Esophagus squamous epithelium (tissue), 5 donors: ENCODE measurements at regions not wholly inside any gene's neighbourhood (a gene's known extent, or its start where the extent isn't known, plus 50 kb on each side); places are given as distances from the start of the nearest gene placed in this dataset.

ENCODE experiments used
- DNase-seq: peaks from one replicate; lab custom pipeline; 2025; lab: John Stamatoyannopoulos, UW
- H3K27ac ChIP-seq, 4 donors: fragments of 200-600 bp; sonication (generic); one replicate each; pipeline ENCODE4 v1.5.1; 2016 to 2019; ENCODE audit warnings: mild to moderate bottlenecking in 1 of 4
- H3K27me3 ChIP-seq, 4 donors: fragments of 200-600 bp; sonication (generic); 1 replicate in 3 of 4; 2 replicates in 1 of 4; pipeline versions ENCODE4 v1.5.1 to v1.6.0; 2017 to 2021; ENCODE audit warnings: antibody characterized with exemption in 1 of 4
- H3K36me3 ChIP-seq, 3 donors: fragments of 200-600 bp; sonication (generic); one replicate each; pipeline ENCODE4 v1.5.1; 2016 to 2019
- H3K4me1 ChIP-seq, 3 donors: fragments of 200-600 bp; sonication (generic); one replicate each; pipeline ENCODE4 v1.5.1; 2017 to 2019
- H3K4me3 ChIP-seq, 4 donors: fragments of 200-600 bp; sonication (generic); 1 replicate in 3 of 4; 2 replicates in 1 of 4; pipeline ENCODE4 v1.5.1; 2016 to 2019; ENCODE audit warnings: mild to moderate bottlenecking in 2 of 4, moderate library complexity in 1 of 4
- H3K9me3 ChIP-seq, 3 donors: fragments of 200-600 bp; sonication (generic); one replicate each; pipeline ENCODE4 v1.5.1; 2016 to 2019
- POLR2A ChIP-seq, 4 donors: fragments of 450-650 bp; IDR thresholded peaks; one replicate each; pipeline ENCODE4 v1.6.1; 2017; ENCODE audit warnings: antibody characterized with exemption in 4 of 4, mild to moderate bottlenecking in 4 of 4, moderate library complexity in 3 of 4
- WGBS, 2 donors: methylation state at CpG; one replicate each; pipeline ENCODE4 v1.1.5; 2018; 5-methylcytosine and 5-hydroxymethylcytosine counted together
- intact Hi-C: fragments of 100-400 bp; cut with DNase I; formaldehyde crosslinking; loops from one replicate; pipeline ENCODE4 v1.15.0; 2022
- TF ChIP-seq, protein P1 (sequence below), 6 experiments: fragments of 450-650 bp in 4 of 6; fragments of 200-600 bp in 2 of 6; sonication (generic) in 2 of 6; IDR thresholded peaks; one replicate each; pipeline ENCODE4 v1.5.1; 2016 to 2019; ENCODE audit warnings: antibody characterized with exemption in 6 of 6, mild to moderate bottlenecking in 4 of 6, moderate library complexity in 4 of 6
- donor health status: DM: yes; HTN: yes; CAD: no.

DNA sequence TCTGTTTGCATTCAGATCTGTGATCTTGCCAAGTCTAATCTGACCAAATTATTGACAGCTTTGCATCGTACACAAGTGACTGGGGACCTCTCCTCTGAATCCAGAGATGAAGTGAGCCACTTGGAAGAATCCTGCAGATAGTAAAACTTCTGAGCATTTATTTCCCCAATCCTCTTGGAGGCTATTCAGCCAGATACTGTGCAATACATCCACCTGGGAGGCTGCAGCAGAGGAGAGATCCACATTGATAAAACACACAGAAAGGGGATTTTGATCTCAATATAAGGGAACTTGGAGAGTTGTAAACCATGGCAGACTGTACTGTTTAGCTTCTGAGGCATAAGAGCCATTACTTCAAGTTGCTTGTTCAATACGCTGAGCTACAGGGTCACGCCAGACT, 654.6 kb downstream of the MTRR start:
- no peaks in the 10 kb centered on the region for H3K36me3 ChIP-seq
- no peak for TF ChIP-seq POLR2A (IDR thresholded peaks at IDR 0.05)
- TF ChIP-seq, protein P1, sequence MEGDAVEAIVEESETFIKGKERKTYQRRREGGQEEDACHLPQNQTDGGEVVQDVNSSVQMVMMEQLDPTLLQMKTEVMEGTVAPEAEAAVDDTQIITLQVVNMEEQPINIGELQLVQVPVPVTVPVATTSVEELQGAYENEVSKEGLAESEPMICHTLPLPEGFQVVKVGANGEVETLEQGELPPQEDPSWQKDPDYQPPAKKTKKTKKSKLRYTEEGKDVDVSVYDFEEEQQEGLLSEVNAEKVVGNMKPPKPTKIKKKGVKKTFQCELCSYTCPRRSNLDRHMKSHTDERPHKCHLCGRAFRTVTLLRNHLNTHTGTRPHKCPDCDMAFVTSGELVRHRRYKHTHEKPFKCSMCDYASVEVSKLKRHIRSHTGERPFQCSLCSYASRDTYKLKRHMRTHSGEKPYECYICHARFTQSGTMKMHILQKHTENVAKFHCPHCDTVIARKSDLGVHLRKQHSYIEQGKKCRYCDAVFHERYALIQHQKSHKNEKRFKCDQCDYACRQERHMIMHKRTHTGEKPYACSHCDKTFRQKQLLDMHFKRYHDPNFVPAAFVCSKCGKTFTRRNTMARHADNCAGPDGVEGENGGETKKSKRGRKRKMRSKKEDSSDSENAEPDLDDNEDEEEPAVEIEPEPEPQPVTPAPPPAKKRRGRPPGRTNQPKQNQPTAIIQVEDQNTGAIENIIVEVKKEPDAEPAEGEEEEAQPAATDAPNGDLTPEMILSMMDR (IDR thresholded peaks at IDR 0.05): no peak
- H3K27ac ChIP-seq: no peak overlapping the region
- H3K27me3 ChIP-seq: no peaks in the 10 kb centered on the region
- H3K4me1 ChIP-seq: no peaks in the 10 kb centered on the region
- intact Hi-C loops: no loop called here
- DNase-seq: no peak
- H3K9me3 ChIP-seq: no peaks in the 10 kb centered on the region
- no peak overlapping the region for H3K4me3 ChIP-seq
- WGBS, 2 donors: 65 to 72% methylated on average over 3 of the region's 3 CpGs

DNA sequence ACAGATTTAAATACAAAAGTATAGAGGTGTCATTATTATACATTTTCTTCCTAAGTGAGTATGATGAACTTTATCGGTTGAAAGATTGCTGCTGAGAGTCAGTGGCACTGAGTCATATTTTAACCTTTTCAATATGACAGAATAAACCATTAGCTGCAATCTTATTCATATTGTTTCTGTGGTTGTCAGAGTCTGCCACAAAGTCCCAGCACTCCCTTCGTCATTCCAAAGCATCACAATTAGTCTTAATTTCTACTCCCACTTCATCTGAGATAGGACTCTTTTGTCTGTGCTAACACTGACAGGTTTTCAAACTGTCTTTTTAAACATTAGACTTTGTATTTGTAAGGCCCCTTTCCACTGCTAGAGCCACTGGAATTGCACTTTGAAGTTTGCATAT, 656.9 kb downstream of the MTRR start:
- Histone ChIP-seq H3K27me3 (no peaks in the 10 kb centered on the region), H3K4me3 (no peak overlapping the region), H3K36me3 (no peaks in the 10 kb centered on the region), H3K9me3 (no peaks in the 10 kb centered on the region), H3K27ac (no peak overlapping the region), H3K4me1 (no peaks in the 10 kb centered on the region)
- no peak for DNase-seq
- WGBS, 2 donors: 66 to 69% methylated on average over 2 of the region's 2 CpGs
- TF ChIP-seq, protein P1 (IDR thresholded peaks at IDR 0.05): no peak
- TF ChIP-seq POLR2A (IDR thresholded peaks at IDR 0.05): no peak
- intact Hi-C loops: no loop called here

DNA sequence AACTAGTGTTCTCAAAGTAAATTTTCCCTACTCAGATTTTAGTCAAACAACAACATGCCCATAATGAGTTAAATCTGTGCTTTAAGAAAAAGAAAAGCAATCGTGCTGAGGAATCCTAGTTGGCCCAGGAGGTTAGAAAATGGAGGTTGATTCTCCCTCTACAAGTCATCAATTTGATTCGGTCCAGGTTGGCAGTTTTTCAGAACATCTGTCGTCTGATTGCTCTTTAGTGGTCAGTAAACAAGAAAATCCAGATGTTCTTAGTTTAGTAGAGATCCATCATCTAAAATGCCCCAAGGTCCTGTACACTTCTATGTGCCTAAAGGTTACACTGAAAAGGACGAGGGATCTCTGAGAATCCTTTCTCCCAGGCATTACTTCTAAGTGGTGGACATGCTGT, 659.2 kb downstream of the MTRR start:
- intact Hi-C loops: no loop called here
- no peak for DNase-seq
- Histone ChIP-seq H3K4me3 (no peak overlapping the region), H3K27me3 (no peaks in the 10 kb centered on the region), H3K27ac (no peak overlapping the region), H3K36me3 (no peaks in the 10 kb centered on the region), H3K4me1 (no peaks in the 10 kb centered on the region), H3K9me3 (no peaks in the 10 kb centered on the region)
- 23 to 36% methylated on average over 4 of the region's 4 CpGs for WGBS, 2 donors
- TF ChIP-seq, protein P1 (IDR thresholded peaks at IDR 0.05): no peak
- no peak for TF ChIP-seq POLR2A (IDR thresholded peaks at IDR 0.05)

DNA sequence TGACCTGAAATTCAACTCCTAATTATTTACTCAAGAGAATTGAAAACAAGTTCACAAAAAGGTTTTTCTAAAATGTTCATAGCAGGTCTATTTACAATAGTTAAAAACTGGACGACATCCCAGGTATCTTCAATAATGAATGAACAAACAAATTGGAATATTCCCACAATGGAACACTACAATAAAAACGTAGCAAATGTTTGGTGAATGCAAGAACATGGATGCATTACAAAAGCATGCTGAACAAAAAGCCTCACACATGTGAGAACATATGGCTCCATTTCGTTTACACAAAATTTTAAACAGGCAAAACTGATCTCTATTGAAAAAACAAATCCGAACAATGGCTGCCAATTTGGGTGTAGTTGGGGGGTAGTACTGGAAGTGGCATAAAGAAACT, 669.9 kb downstream of the MTRR start:
- H3K27me3 ChIP-seq: no peaks in the 10 kb centered on the region
- no peak for DNase-seq
- H3K4me3 ChIP-seq: no peak overlapping the region
- WGBS, 2 donors: 23 to 29% methylated on average over 4 of the region's 4 CpGs
- H3K36me3 ChIP-seq: no peaks in the 10 kb centered on the region
- H3K27ac ChIP-seq: no peak overlapping the region
- H3K4me1 ChIP-seq: no peaks in the 10 kb centered on the region
- TF ChIP-seq POLR2A (IDR thresholded peaks at IDR 0.05): no peak
- TF ChIP-seq, protein P1 (IDR thresholded peaks at IDR 0.05): no peak
- no peaks in the 10 kb centered on the region for H3K9me3 ChIP-seq
- intact Hi-C loops: no loop called here

DNA sequence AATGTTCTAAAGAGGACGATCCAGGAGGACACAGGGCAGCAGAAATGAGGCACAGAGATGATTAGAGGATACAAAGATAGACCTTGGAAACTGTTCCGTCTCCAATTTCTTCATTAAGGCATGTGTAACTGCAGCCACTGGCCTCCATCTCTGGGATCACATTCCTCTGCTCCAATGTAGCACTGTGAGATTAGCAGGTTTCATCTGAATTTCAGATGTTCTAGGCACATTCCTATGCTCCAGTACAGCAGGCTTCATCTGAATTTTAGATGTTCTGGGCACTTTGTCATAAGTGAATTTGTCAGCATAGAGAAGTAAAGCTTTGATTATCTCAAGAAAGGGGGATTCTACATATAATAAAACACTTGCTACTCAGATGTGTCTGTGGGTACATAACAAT, 671.4 kb downstream of the MTRR start:
- no peak for DNase-seq
- Histone ChIP-seq H3K36me3 (no peaks in the 10 kb centered on the region), H3K27me3 (no peaks in the 10 kb centered on the region), H3K4me1 (no peaks in the 10 kb centered on the region), H3K9me3 (no peaks in the 10 kb centered on the region), H3K27ac (no peak overlapping the region), H3K4me3 (no peak overlapping the region)
- intact Hi-C loops: no loop called here
- 73 to 87% methylated on average over 2 of the region's 2 CpGs for WGBS, 2 donors
- TF ChIP-seq POLR2A (IDR thresholded peaks at IDR 0.05): no peak
- TF ChIP-seq, protein P1 (IDR thresholded peaks at IDR 0.05): no peak
